NCI-H460 (cell line): ENCODE measurements at regions not wholly inside any gene's neighbourhood (a gene's known extent, or its start where the extent isn't known, plus 50 kb on each side); places are given as distances from the start of the nearest gene placed in this dataset.
"Not testable (repeated sequence)": the region's sequence is repeated elsewhere in the genome, so short reads cannot be mapped to it uniquely, and the experiment has no call there.

Experiments
- DNase-seq: peaks from one replicate; pipeline ENCODE4 v3.0.0-alpha.2; 2016; ENCODE audit warnings: low read depth; ENCODE audit errors: extremely low read depth

GRCh38 chr5:69000216-69000919 lies 93.4 kb upstream of the SLC30A5 start:
- DNase-seq: no peak

GRCh38 chr5:69000949-69001348 lies 92.9 kb upstream of the SLC30A5 start:
- DNase-seq: no peak

DNA sequence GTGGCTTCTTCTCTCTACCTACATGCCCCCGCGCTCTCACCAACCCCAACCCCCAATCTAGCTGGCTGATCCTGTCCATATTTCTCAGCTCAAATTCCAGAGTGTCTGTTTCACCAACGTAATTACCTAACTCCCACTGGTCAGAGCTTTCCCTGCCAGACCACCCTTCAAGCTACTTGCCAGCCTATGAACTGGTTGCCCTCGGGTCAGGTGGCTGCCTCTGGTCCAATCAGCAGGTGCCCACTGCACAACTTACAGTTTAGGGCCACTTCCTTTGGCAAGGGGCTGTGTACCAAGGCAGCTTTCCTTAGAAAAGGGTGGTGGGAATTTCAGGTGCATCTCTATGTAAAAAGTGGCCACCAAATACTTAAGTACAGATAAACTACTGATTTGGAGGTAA lies 92.2 kb upstream of the SLC30A5 start:
- DNase-seq: no peak

DNA sequence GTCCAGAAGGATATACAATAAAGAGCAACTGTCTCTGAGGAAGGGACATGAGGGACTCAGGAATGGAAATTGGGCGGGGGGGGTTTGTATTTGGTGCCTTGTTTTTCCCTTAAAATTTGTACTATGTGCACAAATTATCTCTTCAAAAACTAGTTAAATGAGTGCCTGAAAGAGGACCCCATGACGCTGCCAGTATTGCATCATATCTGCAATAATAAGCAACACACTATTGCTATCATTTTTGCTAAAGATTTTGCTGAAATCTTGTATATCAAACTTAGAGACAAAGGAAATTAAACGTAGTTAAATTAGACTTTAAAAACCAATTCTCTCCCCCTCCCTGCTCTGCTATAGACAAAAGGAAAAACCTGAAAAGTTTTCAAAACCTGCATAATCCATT lies 89.7 kb upstream of the SLC30A5 start:
- no peak for DNase-seq

GRCh38 chr5:69004676-69005075 lies 89.1 kb upstream of the SLC30A5 start:
- no peak for DNase-seq

DNA sequence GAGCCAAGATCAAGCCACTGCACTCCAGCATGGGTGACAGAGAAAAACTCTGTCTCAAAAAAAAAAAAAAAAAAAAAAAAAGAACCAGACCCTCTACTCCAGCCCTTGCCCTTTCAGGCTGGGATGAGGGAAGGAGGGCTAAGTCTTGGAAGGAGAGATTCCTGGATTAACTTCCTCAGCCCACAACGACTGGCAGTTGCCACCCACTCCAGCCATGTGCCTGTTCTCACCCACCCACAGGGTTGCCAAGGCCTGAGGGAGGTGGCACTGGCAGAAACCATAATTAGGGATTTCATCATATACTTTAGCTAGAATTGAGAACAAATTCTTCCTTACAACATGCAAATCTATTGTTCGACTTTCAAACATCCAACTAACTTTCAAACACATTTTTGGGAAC lies 87.8 kb upstream of the SLC30A5 start:
- no peak for DNase-seq

GRCh38 chr5:69007163-69007562 lies 86.7 kb upstream of the SLC30A5 start:
- no peak for DNase-seq

DNA sequence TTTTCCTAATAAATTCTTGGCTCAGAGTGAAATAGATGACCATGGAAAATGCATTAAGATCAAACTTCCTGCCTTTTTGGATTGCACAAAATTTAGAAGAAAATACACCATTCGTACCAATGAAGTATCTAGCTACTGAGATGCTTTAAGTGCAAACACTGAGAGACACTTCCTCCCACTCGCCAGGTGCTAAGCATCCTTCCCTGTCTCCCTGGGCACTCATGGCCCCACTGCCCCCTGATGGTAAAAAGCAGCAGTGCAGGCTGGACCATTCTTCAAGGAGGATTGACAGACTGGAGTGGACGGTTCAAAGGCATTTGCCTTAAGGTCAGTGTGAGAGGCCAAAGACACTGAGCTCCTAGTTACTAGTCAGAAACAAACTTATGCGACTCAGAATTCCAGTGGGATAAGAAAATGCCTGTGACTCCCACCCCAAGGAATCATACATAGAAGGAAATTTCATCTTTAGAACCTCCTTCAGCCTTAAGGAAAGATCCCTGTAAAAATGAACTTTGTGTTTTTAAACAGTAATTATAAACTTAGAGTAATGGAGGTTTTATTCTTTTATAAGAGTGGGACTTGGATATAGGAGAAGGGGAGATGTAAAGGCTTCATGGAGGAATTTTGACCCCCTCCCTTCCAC lies 86.0 kb upstream of the SLC30A5 start:
- peak; percentile 52 for DNase-seq

GRCh38 chr5:69010476-69010875 lies 83.3 kb upstream of the SLC30A5 start:
- DNase-seq: no peak

DNA sequence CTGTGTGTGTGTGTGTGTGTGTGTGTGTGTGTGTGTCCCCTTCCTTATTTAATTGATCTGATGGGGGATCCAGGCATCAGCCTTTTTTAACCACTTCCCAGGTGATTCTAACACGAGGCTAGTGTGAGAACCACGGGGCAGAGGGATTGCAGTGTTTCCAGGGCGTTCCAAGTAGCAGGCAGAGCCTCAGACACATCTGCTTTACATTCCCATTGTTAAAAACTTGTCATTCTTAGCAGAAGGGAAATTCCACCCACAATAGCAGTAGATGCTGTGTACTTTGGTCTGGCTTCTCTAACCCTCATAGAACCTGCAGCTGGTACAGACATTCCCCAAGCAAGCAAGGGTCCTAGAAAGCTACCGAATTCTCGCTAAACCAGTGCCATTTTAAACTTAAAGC lies 81.9 kb upstream of the SLC30A5 start:
- DNase-seq: no peak

GRCh38 chr5:69013481-69013880 lies 80.3 kb upstream of the SLC30A5 start:
- no peak for DNase-seq

DNA sequence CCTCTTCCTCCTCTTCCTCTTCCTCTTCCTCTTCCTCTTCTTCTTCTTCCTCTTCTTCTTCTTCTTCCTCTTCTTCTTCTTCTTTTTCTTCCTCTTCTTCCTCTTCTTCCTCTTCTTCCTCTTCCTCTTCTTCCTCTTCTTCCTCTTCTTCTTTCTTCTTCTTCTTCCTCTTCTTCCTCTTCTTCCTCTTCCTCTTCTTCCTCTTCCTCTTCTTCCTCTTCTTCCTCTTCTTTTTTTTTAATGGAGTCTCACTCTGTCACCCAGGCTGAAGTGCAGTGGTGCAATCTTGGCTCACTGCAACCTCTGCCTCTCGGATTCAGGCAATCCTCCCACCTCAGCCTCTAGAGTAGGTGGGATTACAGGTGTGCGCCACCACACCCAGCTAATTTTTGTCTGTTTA lies 79.8 kb upstream of the SLC30A5 start:
- not testable (repeated sequence) for DNase-seq

- DNase-seq: no peak
Observed at GRCh38 chr5:69019668-69020375, 74.0 kb upstream of the SLC30A5 start.

GRCh38 chr5:69024241-69024651 lies 69.6 kb upstream of the SLC30A5 start:
- DNase-seq: peak; percentile 30

DNA sequence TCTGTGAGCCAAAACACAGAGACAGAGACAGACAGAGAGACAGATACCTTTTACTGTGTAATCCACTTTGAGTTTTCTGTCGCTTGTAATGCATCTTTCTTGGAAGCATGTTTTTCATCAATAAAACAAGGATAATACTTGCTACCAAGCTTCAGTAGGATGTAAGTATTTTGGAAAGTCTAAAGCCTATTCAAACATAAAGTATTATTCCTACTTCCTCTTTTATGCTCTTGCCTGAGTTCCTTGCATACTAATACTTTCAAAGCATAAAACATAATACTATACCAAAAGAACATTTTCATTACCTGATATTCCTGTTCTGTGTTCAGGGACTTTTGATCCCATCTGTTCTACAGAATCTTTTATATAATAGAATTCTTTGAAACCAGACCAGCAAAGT lies 64.5 kb upstream of the SLC30A5 start:
- DNase-seq: no peak

GRCh38 chr5:69030358-69031062 lies 63.3 kb upstream of the SLC30A5 start:
- DNase-seq: no peak

DNA sequence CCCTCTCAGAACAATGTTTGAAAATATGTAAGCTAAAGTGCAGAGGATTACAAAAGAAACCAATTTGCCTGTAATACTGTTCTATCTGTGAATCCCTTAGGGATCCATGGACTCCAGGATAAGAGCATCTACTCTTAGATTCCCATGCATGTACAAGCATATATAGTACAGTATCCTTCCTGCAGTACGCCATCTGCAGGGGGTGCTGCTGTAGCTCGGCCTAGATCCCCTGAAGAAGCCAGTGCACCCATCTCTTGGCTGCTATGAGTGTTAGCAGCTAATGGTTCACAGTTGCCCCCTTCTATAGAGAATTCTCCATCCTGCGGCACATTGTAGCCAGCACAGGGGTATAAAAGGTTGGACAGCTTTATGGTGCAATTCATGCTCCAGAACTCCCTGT lies 61.8 kb upstream of the SLC30A5 start:
- no peak for DNase-seq

- DNase-seq: no peak
Observed at GRCh38 chr5:69033690-69034089, 60.1 kb upstream of the SLC30A5 start.

DNA sequence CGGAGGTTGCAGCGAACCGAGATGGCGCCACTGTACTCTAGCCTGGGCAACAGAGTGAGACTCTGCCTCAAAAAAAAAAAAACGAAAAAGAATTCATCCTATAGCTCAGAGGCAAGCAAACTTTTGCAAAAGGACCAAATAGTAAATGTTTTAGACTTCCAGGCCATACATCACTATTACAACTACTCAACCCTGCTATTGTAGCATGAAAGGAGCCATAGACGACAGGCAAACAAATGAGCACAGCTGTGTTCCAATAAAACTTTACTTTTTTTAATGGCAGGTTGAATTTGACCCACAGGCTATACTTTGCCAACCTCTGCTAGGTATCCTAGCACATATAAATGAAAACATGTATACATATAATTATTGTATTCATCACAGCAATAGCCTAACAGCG lies 58.9 kb upstream of the SLC30A5 start:
- no peak for DNase-seq

GRCh38 chr5:69035665-69036064 lies 58.1 kb upstream of the SLC30A5 start:
- no peak for DNase-seq

- no peak for DNase-seq
Observed at GRCh38 chr5:69038539-69038938, 55.3 kb upstream of the SLC30A5 start.
